Upper lobe of left lung (tissue), 6 donors: ENCODE measurements at regions not wholly inside any gene's neighbourhood (a gene's known extent, or its start where the extent isn't known, plus 50 kb on each side); places are given as distances from the start of the nearest gene placed in this dataset.
"Not testable (repeated sequence)": the region's sequence is repeated elsewhere in the genome, so short reads cannot be mapped to it uniquely, and the experiment has no call there.

Experiments
- ATAC-seq, 2 donors: fragments of 200-7000 bp; cut with Tn5 transposase; one replicate each; pipeline ENCODE4 v1.9.1; 2022; ENCODE audit warnings: mild to moderate bottlenecking in 2 of 2, moderate library complexity in 2 of 2; ENCODE audit not compliant: low FRiP score in 2 of 2
- DNase-seq, 2 donors: peaks; one replicate each; pipeline ENCODE4 v3.0.0-alpha.2; 2019 to 2020
- H3K27ac ChIP-seq, 4 donors: fragments of 200-600 bp; sonication (generic); one replicate each; pipeline ENCODE4 v1.5.1; 2016 to 2019
- H3K27me3 ChIP-seq, 4 donors: fragments of 200-600 bp; sonication (generic); one replicate each; pipeline ENCODE4 v1.5.1; 2017 to 2019
- H3K36me3 ChIP-seq, 4 donors: fragments of 200-600 bp; sonication (generic); one replicate each; pipeline ENCODE4 v1.5.1; 2016 to 2019
- H3K4me1 ChIP-seq, 4 donors: fragments of 200-600 bp; sonication (generic); one replicate each; pipeline ENCODE4 v1.5.1; 2018 to 2019
- H3K4me3 ChIP-seq, 4 donors: fragments of 200-600 bp; sonication (generic); one replicate each; pipeline ENCODE4 v1.5.1; 2017 to 2019; ENCODE audit warnings: mild to moderate bottlenecking in 2 of 4, moderate library complexity in 1 of 4
- H3K9me3 ChIP-seq, 4 donors: fragments of 200-600 bp; sonication (generic); one replicate each; pipeline ENCODE4 v1.5.1; 2018 to 2019
- EP300 ChIP-seq, 4 donors: sonication (generic); formaldehyde crosslinking; IDR thresholded peaks; one replicate each; pipeline ENCODE4 v1.5.1; 2017; ENCODE audit warnings: antibody characterized with exemption in 4 of 4, control low read depth in 2 of 4
- POLR2A ChIP-seq, 4 donors: fragments of 450-650 bp; IDR thresholded peaks; one replicate each; pipeline ENCODE4 v1.5.1; 2016 to 2017; ENCODE audit warnings: antibody characterized with exemption in 4 of 4, mild to moderate bottlenecking in 2 of 4
- POLR2AphosphoS5 ChIP-seq, 2 donors: sonication (generic); formaldehyde crosslinking; IDR thresholded peaks; one replicate each; pipeline ENCODE4 v1.5.1; 2017; ENCODE audit warnings: antibody characterized with exemption in 2 of 2
- WGBS, 2 donors: methylation state at CpG; one replicate each; pipeline ENCODE4 v1.1.5; 2017 to 2018; 5-methylcytosine and 5-hydroxymethylcytosine counted together
- TF ChIP-seq, protein P1 (sequence below), 6 experiments: fragments of 450-650 bp in 4 of 6; fragments of 200-600 bp in 2 of 6; sonication (generic) in 2 of 6; IDR thresholded peaks; one replicate each; pipeline ENCODE4 v1.5.1; 2016 to 2019; ENCODE audit warnings: antibody characterized with exemption in 6 of 6
- donor health status: DM: no; HTN: no; CAD: no; lungs with moderate emphysema.
- donor health status: DM: no; HTN: yes; CAD: no; lungs with severe emphysema.

DNA sequence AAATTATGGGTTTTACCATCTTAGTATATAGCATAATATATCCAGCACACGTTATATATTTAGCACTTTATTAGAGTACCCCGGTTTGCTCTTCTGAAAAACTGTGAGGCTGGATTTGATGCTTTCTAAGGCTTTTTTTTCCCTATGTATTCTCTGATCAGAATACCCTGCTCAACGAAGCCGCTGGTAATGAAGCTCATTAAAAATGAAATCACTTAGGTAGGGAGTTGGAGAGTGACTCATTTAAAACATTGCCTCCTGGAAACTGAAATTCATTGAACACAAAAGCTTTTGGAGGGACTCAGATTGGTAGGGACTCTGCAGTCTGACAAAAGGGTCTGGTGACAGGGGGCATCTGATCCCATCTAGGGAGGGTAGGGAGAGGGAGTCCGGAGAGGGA, 365.4 kb upstream of the MEX3C start:
- Histone ChIP-seq H3K9me3 (no peaks in the 10 kb centered on the region), H3K4me1 (no peaks in the 10 kb centered on the region), H3K36me3 (no peaks in the 10 kb centered on the region), H3K4me3 (no peak overlapping the region), H3K27me3 (no peaks in the 10 kb centered on the region), H3K27ac (no peak overlapping the region)
- DNase-seq (no peak), ATAC-seq (no peak)
- WGBS, 2 donors = 78 to 87% methylated on average over 5 of the region's 5 CpGs
- TF ChIP-seq, protein P1, sequence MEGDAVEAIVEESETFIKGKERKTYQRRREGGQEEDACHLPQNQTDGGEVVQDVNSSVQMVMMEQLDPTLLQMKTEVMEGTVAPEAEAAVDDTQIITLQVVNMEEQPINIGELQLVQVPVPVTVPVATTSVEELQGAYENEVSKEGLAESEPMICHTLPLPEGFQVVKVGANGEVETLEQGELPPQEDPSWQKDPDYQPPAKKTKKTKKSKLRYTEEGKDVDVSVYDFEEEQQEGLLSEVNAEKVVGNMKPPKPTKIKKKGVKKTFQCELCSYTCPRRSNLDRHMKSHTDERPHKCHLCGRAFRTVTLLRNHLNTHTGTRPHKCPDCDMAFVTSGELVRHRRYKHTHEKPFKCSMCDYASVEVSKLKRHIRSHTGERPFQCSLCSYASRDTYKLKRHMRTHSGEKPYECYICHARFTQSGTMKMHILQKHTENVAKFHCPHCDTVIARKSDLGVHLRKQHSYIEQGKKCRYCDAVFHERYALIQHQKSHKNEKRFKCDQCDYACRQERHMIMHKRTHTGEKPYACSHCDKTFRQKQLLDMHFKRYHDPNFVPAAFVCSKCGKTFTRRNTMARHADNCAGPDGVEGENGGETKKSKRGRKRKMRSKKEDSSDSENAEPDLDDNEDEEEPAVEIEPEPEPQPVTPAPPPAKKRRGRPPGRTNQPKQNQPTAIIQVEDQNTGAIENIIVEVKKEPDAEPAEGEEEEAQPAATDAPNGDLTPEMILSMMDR (IDR thresholded peaks at IDR 0.05) = no peak
- no peak for TF ChIP-seq POLR2AphosphoS5 (IDR thresholded peaks at IDR 0.05)
- no peak for TF ChIP-seq POLR2A (IDR thresholded peaks at IDR 0.05)
- no peak for TF ChIP-seq EP300 (IDR thresholded peaks at IDR 0.05)

DNA sequence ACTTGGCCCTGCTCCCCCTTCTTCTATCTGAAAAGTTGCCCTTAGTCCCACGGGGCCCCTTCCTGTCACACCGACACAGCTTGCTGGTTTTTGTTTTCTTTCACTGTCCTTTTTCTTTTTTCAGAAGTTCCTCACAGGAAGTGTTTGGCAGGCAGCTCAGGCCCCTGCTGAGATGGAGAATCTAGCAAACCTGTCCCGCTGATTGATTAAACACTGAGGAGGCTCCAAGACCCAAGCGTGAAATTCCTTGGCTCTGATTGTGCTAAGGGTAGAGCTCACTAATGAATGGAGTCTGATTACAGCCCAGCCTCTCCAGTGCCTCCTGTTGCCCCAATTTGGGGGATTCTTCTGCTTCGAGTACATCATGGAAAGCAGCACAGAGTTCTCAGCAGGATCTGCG, 365.9 kb upstream of the MEX3C start:
- TF ChIP-seq POLR2AphosphoS5 (IDR thresholded peaks at IDR 0.05) (no peak), POLR2A (IDR thresholded peaks at IDR 0.05) (no peak), EP300 (IDR thresholded peaks at IDR 0.05) (no peak)
- TF ChIP-seq, protein P1 (IDR thresholded peaks at IDR 0.05) = no peak
- H3K27me3 ChIP-seq = no peaks in the 10 kb centered on the region
- 40 to 41% methylated on average over 6 of the region's 6 CpGs for WGBS, 2 donors
- no peak overlapping the region for H3K4me3 ChIP-seq
- no peaks in the 10 kb centered on the region for H3K9me3 ChIP-seq
- no peaks in the 10 kb centered on the region for H3K4me1 ChIP-seq
- DNase-seq (no peak), ATAC-seq (no peak)
- no peak overlapping the region for H3K27ac ChIP-seq
- H3K36me3 ChIP-seq = no peaks in the 10 kb centered on the region

DNA sequence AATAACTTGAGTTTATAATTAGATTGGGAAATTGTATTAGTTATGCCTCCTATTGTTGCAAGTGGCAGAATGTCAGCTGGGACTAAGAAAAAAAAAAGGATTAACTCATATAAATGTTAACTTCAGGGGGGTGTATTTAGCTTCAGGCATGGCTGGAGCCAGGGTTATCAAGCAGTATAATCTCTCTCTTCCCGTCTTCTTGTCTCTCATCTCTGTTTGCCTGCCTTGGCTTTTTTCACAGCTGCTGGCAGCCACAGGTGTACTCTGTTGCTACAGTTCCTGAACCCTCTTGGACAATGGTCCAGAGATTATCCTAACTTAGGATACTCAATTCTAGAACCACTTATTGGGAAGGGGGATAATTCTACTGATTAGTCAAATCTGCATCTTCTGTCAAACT, 370.7 kb upstream of the MEX3C start:
- Histone ChIP-seq H3K27ac (no peak overlapping the region), H3K36me3 (no peaks in the 10 kb centered on the region), H3K9me3 (no peaks in the 10 kb centered on the region), H3K4me3 (no peak overlapping the region), H3K27me3 (no peaks in the 10 kb centered on the region), H3K4me1 (no peaks in the 10 kb centered on the region)
- no peak for TF ChIP-seq POLR2AphosphoS5 (IDR thresholded peaks at IDR 0.05)
- no peak for TF ChIP-seq POLR2A (IDR thresholded peaks at IDR 0.05)
- TF ChIP-seq EP300 (IDR thresholded peaks at IDR 0.05) = no peak
- WGBS, 2 donors = 40 to 46% methylated on average over 1 of the region's 1 CpG
- ATAC-seq (no peak), DNase-seq (no peak)

DNA sequence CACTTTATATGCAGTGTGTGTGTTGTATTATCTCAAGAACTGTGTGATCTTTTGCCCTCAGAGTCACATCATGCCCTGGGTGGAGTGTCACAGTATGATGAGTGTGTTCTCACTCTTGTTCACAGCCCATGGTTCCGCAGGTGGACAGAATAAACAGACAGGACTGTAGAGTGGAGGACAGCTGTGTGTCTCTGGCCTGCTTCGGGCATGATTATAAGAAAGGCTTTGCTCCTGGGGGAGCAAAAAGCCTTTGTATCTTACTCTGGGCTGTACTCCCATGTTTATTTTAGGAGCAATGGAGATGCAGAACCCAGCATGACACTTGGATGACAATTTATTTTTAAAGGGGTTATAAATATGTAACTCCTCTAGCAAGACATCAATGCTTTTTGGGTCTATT, 371.7 kb upstream of the MEX3C start:
- no peaks in the 10 kb centered on the region for H3K9me3 ChIP-seq
- H3K27ac ChIP-seq = no peak overlapping the region
- TF ChIP-seq EP300 (IDR thresholded peaks at IDR 0.05) (no peak), POLR2A (IDR thresholded peaks at IDR 0.05) (no peak), POLR2AphosphoS5 (IDR thresholded peaks at IDR 0.05) (no peak)
- TF ChIP-seq, protein P1 (IDR thresholded peaks at IDR 0.05) = no peak
- DNase-seq = no peak
- H3K4me3 ChIP-seq = no peak overlapping the region
- H3K36me3 ChIP-seq = no peaks in the 10 kb centered on the region
- 58 to 59% methylated on average over 2 of the region's 2 CpGs for WGBS, 2 donors
- no peaks in the 10 kb centered on the region for H3K27me3 ChIP-seq
- H3K4me1 ChIP-seq = no peaks in the 10 kb centered on the region
- ATAC-seq = no peak

DNA sequence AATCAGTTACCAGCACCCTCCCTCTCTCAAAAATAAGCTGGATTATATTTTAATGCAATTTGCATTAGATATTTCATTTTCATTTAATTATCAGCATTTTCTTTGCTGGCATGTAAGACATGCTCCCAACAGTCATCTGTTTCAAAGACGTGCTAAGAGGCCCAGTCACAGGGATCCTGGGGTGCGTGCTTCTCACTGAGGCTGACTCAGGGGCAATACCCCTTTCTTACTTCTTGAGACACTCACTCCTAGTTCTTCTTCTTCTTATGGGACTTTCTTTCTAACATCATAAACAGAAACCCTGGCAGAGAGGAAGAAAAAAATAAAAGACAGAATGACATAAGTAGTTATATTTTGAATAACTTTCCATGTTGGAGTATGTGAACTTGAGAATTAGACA, 372.1 kb upstream of the MEX3C start:
- no peak overlapping the region for H3K4me3 ChIP-seq
- no peak for DNase-seq
- ATAC-seq = no peak
- H3K4me1 ChIP-seq = no peaks in the 10 kb centered on the region
- H3K9me3 ChIP-seq = no peaks in the 10 kb centered on the region
- H3K36me3 ChIP-seq = no peaks in the 10 kb centered on the region
- 78 to 81% methylated on average over 2 of the region's 2 CpGs for WGBS, 2 donors
- H3K27ac ChIP-seq = no peak overlapping the region
- no peak for TF ChIP-seq POLR2A (IDR thresholded peaks at IDR 0.05)
- TF ChIP-seq POLR2AphosphoS5 (IDR thresholded peaks at IDR 0.05) = no peak
- TF ChIP-seq EP300 (IDR thresholded peaks at IDR 0.05) = no peak
- TF ChIP-seq, protein P1 (IDR thresholded peaks at IDR 0.05) = no peak
- no peaks in the 10 kb centered on the region for H3K27me3 ChIP-seq

DNA sequence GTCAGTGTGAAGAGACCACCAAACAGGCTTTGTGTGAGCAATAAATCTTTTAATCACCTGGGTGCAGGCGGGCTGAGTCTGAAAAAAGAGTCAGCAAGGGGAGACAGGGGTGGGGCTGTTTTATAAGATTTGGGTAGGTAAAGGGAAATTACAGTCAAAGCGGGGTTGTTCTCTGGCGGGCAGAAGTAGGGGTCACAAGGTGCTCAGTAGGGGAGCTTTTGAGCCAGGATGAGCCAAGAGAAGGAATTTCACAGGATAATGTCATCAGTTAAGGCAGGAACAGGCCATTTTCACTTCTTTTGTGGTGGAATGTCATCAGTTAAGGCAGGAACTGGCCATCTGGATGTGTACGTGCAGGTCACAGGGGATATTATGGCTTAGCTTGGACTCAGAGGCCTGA, 372.6 kb upstream of the MEX3C start:
- H3K27me3 ChIP-seq, ATAC-seq, H3K36me3 ChIP-seq, H3K4me3 ChIP-seq, H3K27ac ChIP-seq, H3K9me3 ChIP-seq, DNase-seq, H3K4me1 ChIP-seq: not testable (repeated sequence)
- 81 to 85% methylated on average over 4 of the region's 4 CpGs for WGBS, 2 donors

DNA sequence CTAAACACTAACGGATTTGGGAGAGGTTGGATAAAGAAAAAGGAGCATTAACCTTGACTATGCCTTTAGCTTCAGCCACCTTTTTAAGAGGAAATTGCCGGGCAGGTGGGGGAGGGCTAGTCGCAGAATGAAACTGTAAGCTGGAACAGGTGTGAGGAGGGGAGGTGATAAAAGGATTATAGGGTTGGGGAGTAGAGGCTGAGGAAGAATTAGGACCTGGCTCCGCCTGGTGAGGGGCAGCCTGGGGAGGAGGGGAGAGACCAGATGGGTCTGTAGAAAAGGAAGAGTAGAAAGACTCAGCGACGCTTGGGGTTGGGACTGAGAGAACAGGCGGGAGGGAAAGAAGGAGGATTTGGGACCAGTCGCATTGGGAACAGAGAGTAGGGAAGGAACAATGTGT, 376.4 kb upstream of the MEX3C start:
- not testable (repeated sequence) for H3K36me3 ChIP-seq, H3K27ac ChIP-seq, ATAC-seq, H3K4me1 ChIP-seq, H3K4me3 ChIP-seq, H3K27me3 ChIP-seq, DNase-seq
- WGBS, 2 donors = 72 to 74% methylated on average over 7 of the region's 8 CpGs
- H3K9me3 ChIP-seq = peaks cover 0 to 11% (median 3%) of the 10 kb centered on the region in 4 donors
